ENCODE measurements at regions not wholly inside any gene's neighbourhood (a gene's known extent, or its start where the extent isn't known, plus 50 kb on each side); places are given as distances from the start of the nearest gene placed in this dataset.

DNA sequence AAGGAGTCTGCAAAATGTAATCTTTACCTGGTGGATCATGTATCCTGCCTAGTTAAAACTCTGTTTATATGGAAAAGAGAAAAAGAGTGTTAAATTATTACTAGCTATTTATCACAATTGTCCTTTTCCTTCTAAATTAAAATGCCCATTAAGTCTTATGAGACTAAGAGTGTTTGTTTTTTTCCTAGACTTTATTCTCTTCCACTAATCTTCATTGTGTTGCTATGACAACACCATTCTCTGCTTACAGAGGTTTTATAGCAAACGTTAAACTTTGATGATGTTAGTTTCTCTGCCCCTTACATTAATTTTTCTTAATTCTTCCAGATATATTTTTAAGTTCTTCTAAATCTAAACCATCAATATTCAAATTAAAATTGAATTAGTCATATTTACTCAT lies 420.8 kb downstream of the TBC1D32 start:
- H4K5ac ChIP-seq (ENCODE audit: low read depth, low read length) = no peak overlapping the region
- H3K36me3 ChIP-seq (ENCODE audit: control insufficient read depth, insufficient read depth, low read length) = no peaks in the 10 kb centered on the region
- in situ Hi-C loops (cut with MboI; ENCODE audit: low sequenced_read_pairs) = no loop called here
- H3K27me3 ChIP-seq (ENCODE audit: control insufficient read depth, insufficient read depth, low read length) = no peaks in the 10 kb centered on the region
- H3K9ac ChIP-seq (ENCODE audit: low read depth, low read length) = no peak overlapping the region
- DNase-seq (no peak), ATAC-seq (ENCODE audit: low read depth) (no peak)
- ChIA-PET CTCF (no interaction called here), POLR2A (ENCODE audit: unreplicated experiment) (no interaction called here)
- no peaks in the 10 kb centered on the region for H3K4me1 ChIP-seq (ENCODE audit: control insufficient read depth, insufficient read depth, low read length)
- no peak overlapping the region for H3K14ac ChIP-seq (replicated peaks; ENCODE audit: low read depth, low read length)
- no peak overlapping the region for H3K4me2 ChIP-seq (ENCODE audit: low read depth, low read length)
- no peak overlapping the region for H4K91ac ChIP-seq (ENCODE audit: insufficient read depth, low read depth, low read length)
- no peak overlapping the region for H2BK120ac ChIP-seq (ENCODE audit: low read depth, low read length)
- no peak overlapping the region for H3K56ac ChIP-seq (ENCODE audit: extremely low read depth, insufficient read depth, low read length)
- H3K27ac ChIP-seq (ENCODE audit: insufficient read depth, low read length) = no peak overlapping the region
- H3K9me3 ChIP-seq (ENCODE audit: control insufficient read depth, insufficient read depth, low read length) = 0 out of 2 replicates have a peak, but pooled peaks cover 5% of the 10 kb centered on the region
- H2AK5ac ChIP-seq (ENCODE audit: low read depth, low read length) = no peak overlapping the region
- no peak overlapping the region for H2BK20ac ChIP-seq (ENCODE audit: low read depth, low read length)
- H3K4ac ChIP-seq (ENCODE audit: low read depth, low read length) = no peak overlapping the region
- H4K8ac ChIP-seq (ENCODE audit: low read depth in 2 of 2, low read length in 2 of 2) = no peak overlapping the region
- WGBS, 2 experiments (ENCODE audit: extremely low coverage in 2 of 2, insufficient read length in 1 of 2) = no CpG with 5 or more reads among the region's 1 CpG
- dilution Hi-C loops (cut with HindIII; ENCODE audit: low sequenced_read_pairs, unreplicated experiment) = no loop called here
- TF ChIP-seq, protein P1, sequence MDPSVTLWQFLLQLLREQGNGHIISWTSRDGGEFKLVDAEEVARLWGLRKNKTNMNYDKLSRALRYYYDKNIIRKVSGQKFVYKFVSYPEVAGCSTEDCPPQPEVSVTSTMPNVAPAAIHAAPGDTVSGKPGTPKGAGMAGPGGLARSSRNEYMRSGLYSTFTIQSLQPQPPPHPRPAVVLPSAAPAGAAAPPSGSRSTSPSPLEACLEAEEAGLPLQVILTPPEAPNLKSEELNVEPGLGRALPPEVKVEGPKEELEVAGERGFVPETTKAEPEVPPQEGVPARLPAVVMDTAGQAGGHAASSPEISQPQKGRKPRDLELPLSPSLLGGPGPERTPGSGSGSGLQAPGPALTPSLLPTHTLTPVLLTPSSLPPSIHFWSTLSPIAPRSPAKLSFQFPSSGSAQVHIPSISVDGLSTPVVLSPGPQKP (IDR thresholded peaks at IDR 0.05; ENCODE audit: borderline replicate concordance, low read depth, low read length) = no peak
- TF ChIP-seq BHLHE40 (IDR thresholded peaks at IDR 0.05; ENCODE audit: low read depth, low read length) (no peak), USF2 (IDR thresholded peaks at IDR 0.05; ENCODE audit: low read depth, low read length) (no peak), RCOR1 (IDR thresholded peaks at IDR 0.05; ENCODE audit: insufficient replicate concordance, low read length) (no peak), RFX5 (IDR thresholded peaks at IDR 0.05; ENCODE audit: low read depth, low read length) (no peak), RAD21 (IDR thresholded peaks at IDR 0.05; ENCODE audit: low read length) (no peak), MAZ (IDR thresholded peaks at IDR 0.05; ENCODE audit: borderline replicate concordance, low read depth, low read length) (no peak), MXI1 (IDR thresholded peaks at IDR 0.05; ENCODE audit: borderline replicate concordance, low read depth, low read length) (no peak), FOS (IDR thresholded peaks at IDR 0.05; ENCODE audit: low read depth, low read length) (no peak), CTCF (conservative IDR thresholded peaks at IDR 0.05; ENCODE audit: low read depth, low read length) (no peak), NFE2L2 (IDR thresholded peaks at IDR 0.05; ENCODE audit: low read depth, low read length) (no peak), CHD1 (IDR thresholded peaks at IDR 0.05; ENCODE audit: low read depth, low read length) (no peak), MAFK (IDR thresholded peaks at IDR 0.05; ENCODE audit: low read depth, low read length) (no peak), CEBPB (IDR thresholded peaks at IDR 0.05; ENCODE audit: low read depth, low read length) (no peak), SMC3 (IDR thresholded peaks at IDR 0.05; ENCODE audit: low read depth, low read length) (no peak), POLR2A (IDR thresholded peaks at IDR 0.05; ENCODE audit: low read depth, low read length) (no peak)
- H3K18ac ChIP-seq (ENCODE audit: low read depth, low read length) = no peak overlapping the region
- H2AFZ ChIP-seq (replicated peaks; ENCODE audit: low read length, poor library complexity) = no peak overlapping the region
- H2BK15ac ChIP-seq (ENCODE audit: low read depth, low read length) = no peak overlapping the region
- no peak overlapping the region for H2AK9ac ChIP-seq (replicated peaks; ENCODE audit: low read depth, low read length, poor library complexity)
- H2BK5ac ChIP-seq (ENCODE audit: low read depth, low read length, poor library complexity, severe bottlenecking) = no peak overlapping the region
- H3K9me1 ChIP-seq (ENCODE audit: insufficient read depth, low read length) = no peaks in the 10 kb centered on the region
- H3K4me3 ChIP-seq (ENCODE audit: insufficient read depth, low read depth, low read length) = no peak overlapping the region
- no peaks in the 10 kb centered on the region for H4K20me1 ChIP-seq (ENCODE audit: insufficient read depth, low read length)
- no peak overlapping the region for H3K23ac ChIP-seq (ENCODE audit: low read depth, low read length)
- intact Hi-C loops (cut with micrococcal nuclease) = no loop called here
- H3K79me1 ChIP-seq (ENCODE audit: low read depth in 1 of 2, low read length in 2 of 2) = no peaks in the 10 kb centered on the region
- no TSS peak for BruUV-seq (replicated peaks)

All from IMR-90 (cell line).